ENCODE measurements at regions not wholly inside any gene's neighbourhood (a gene's known extent, or its start where the extent isn't known, plus 50 kb on each side); places are given as distances from the start of the nearest gene placed in this dataset.

GRCh38 chr4:41429280-41429669 lies 108.7 kb upstream of the LIMCH1 start:
- ChIA-PET CTCF (no interaction called here), POLR2A (no interaction called here)
- DNase-seq (no peak), ATAC-seq (ENCODE audit: poor library complexity) (no peak)
- Histone ChIP-seq H3K36me3 (ENCODE audit: insufficient read depth, low read length) (no peaks in the 10 kb centered on the region), H3K4me1 (ENCODE audit: insufficient read depth, low read length) (no peaks in the 10 kb centered on the region), H3K27ac (ENCODE audit: low read depth in 1 of 2, low read length in 2 of 2) (no peak overlapping the region), H3K4me3 (ENCODE audit: low read length) (no peak overlapping the region), H3K27me3 (ENCODE audit: control insufficient read depth in 1 of 2, insufficient read depth in 2 of 2, low read length in 2 of 2) (no peaks in the 10 kb centered on the region), H3K9me3 (ENCODE audit: control insufficient read depth in 1 of 2, insufficient read depth in 1 of 2, low read length in 2 of 2) (peaks cover 0 to 5% of the 10 kb centered on the region in 2 experiments)
- Mint-ChIP-seq H3K27me3 (peaks cover 4% of the 10 kb centered on the region), H3K4me3 (no peak overlapping the region), H3K4me1 (ENCODE audit: low read depth) (no peaks in the 10 kb centered on the region), H3K27ac (no peak overlapping the region), H3K36me3 (ENCODE audit: low read depth) (no peaks in the 10 kb centered on the region), H3K9me3 (no peaks in the 10 kb centered on the region)
- intact Hi-C loops (cut with DNase I, micrococcal nuclease) = no loop called here
- TF ChIP-seq CTCF (IDR thresholded peaks at IDR 0.05) = no peak

GRCh38 chr4:41430792-41431191 lies 107.2 kb upstream of the LIMCH1 start:
- DNase-seq = no peak
- Mint-ChIP-seq H3K27ac (no peak overlapping the region), H3K4me1 (ENCODE audit: low read depth) (no peaks in the 10 kb centered on the region), H3K36me3 (ENCODE audit: low read depth) (no peaks in the 10 kb centered on the region), H3K4me3 (no peak overlapping the region), H3K9me3 (no peaks in the 10 kb centered on the region), H3K27me3 (peaks cover 4% of the 10 kb centered on the region)
- CTCF ChIA-PET = no interaction called here
- peaks cover 0 to 5% of the 10 kb centered on the region in 2 experiments for H3K9me3 ChIP-seq (ENCODE audit: control insufficient read depth in 1 of 2, insufficient read depth in 1 of 2, low read length in 2 of 2)
- intact Hi-C loops (cut with DNase I, micrococcal nuclease) = no loop called here
- H3K27ac ChIP-seq (ENCODE audit: low read depth in 1 of 2, low read length in 2 of 2) = no peak overlapping the region
- no peaks in the 10 kb centered on the region for H3K36me3 ChIP-seq (ENCODE audit: insufficient read depth, low read length)
- no peaks in the 10 kb centered on the region for H3K4me1 ChIP-seq (ENCODE audit: insufficient read depth, low read length)
- POLR2A ChIA-PET = no interaction called here
- no peaks in the 10 kb centered on the region for H3K27me3 ChIP-seq (ENCODE audit: control insufficient read depth in 1 of 2, insufficient read depth in 2 of 2, low read length in 2 of 2)
- TF ChIP-seq CTCF (IDR thresholded peaks at IDR 0.05) = no peak
- ATAC-seq (ENCODE audit: poor library complexity) = no peak
- no peak overlapping the region for H3K4me3 ChIP-seq (ENCODE audit: low read length)

GRCh38 chr4:41431276-41431675 lies 106.7 kb upstream of the LIMCH1 start:
- H3K4me3 Mint-ChIP-seq = no peak overlapping the region
- Histone ChIP-seq H3K9me3 (ENCODE audit: control insufficient read depth in 1 of 2, insufficient read depth in 1 of 2, low read length in 2 of 2) (peaks cover 0 to 5% of the 10 kb centered on the region in 2 experiments), H3K4me1 (ENCODE audit: insufficient read depth, low read length) (no peaks in the 10 kb centered on the region), H3K36me3 (ENCODE audit: insufficient read depth, low read length) (no peaks in the 10 kb centered on the region), H3K27me3 (ENCODE audit: control insufficient read depth in 1 of 2, insufficient read depth in 2 of 2, low read length in 2 of 2) (no peaks in the 10 kb centered on the region), H3K4me3 (ENCODE audit: low read length) (no peak overlapping the region), H3K27ac (ENCODE audit: low read depth in 1 of 2, low read length in 2 of 2) (no peak overlapping the region)
- no peak overlapping the region for H3K27ac Mint-ChIP-seq
- ChIA-PET POLR2A (no interaction called here), CTCF (no interaction called here)
- H3K4me1 Mint-ChIP-seq (ENCODE audit: low read depth) = no peaks in the 10 kb centered on the region
- peaks cover 4% of the 10 kb centered on the region for H3K27me3 Mint-ChIP-seq
- DNase-seq (no peak), ATAC-seq (ENCODE audit: poor library complexity) (no peak)
- no peak for TF ChIP-seq CTCF (IDR thresholded peaks at IDR 0.05)
- intact Hi-C loops (cut with DNase I, micrococcal nuclease) = no loop called here
- no peaks in the 10 kb centered on the region for H3K9me3 Mint-ChIP-seq
- H3K36me3 Mint-ChIP-seq (ENCODE audit: low read depth) = no peaks in the 10 kb centered on the region
